ENCODE measurements at regions not wholly inside any gene's neighbourhood (a gene's known extent, or its start where the extent isn't known, plus 50 kb on each side); places are given as distances from the start of the nearest gene placed in this dataset.

DNA sequence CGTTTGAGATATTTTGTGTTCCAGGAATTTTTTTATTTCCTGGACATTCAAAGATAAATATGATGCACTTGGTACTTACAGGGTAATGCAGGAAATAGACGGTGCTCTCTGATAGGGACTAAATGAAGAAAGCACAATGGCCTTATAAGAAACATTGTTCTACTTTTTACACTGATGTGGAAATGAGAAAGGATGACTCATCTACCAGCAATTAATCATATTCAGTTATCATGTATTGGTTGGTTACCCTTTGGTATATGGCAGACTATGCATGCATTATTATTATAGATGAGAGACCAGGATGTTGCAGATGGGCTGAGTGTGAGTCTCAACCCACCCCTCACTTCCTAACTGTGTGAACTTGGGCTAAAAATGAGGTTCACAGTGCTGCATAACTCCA is 222.2 kb downstream of the FLRT2 start:
- 33% methylated on average over 2 of the region's 2 CpGs for WGBS
- no peak for DNase-seq

DNA sequence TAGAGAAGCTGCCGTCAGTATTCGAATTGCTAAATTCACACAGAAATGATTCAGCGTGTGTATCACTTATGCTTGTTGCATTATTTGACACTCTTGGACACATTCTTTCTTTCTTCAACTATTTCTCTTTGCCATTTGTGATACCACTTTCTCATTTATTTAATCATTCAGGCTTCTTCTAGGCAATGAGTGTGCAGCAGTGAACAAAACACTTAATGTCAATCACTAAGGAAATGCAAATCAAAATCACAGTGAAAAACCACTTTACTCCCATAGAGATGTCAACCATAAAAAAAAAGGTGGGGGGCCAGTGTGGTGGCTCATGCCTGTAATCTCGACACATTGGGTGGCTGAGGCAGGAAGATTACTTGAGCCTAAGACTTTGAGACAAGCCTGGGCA is 214.6 kb downstream of the FLRT2 start:
- 89% methylated on average over 4 of the region's 4 CpGs for WGBS
- Histone ChIP-seq H3K27ac (ENCODE audit: low read length) (no peak overlapping the region), H3K9me3 (ENCODE audit: control insufficient read depth, low read length) (no peaks in the 10 kb centered on the region), H3K4me1 (ENCODE audit: control insufficient read depth, insufficient read depth, low read length) (no peaks in the 10 kb centered on the region), H3K27me3 (ENCODE audit: control insufficient read depth, insufficient read depth) (no peaks in the 10 kb centered on the region), H3K4me3 (ENCODE audit: low read length) (no peak overlapping the region)
- no peak for ATAC-seq
- intact Hi-C loops (cut with DNase I) = no loop called here
- DNase-seq = no peak

More for the DNA sequence above, 222.2 kb downstream of the FLRT2 start:
- intact Hi-C loops (cut with DNase I) = no loop called here
- ATAC-seq = no peak
- no peak overlapping the region for H3K4me3 ChIP-seq (ENCODE audit: low read length)
- no peaks in the 10 kb centered on the region for H3K27me3 ChIP-seq (ENCODE audit: control insufficient read depth, insufficient read depth)
- no peak overlapping the region for H3K27ac ChIP-seq (ENCODE audit: low read length)
- no peaks in the 10 kb centered on the region for H3K4me1 ChIP-seq (ENCODE audit: control insufficient read depth, insufficient read depth, low read length)
- H3K9me3 ChIP-seq (ENCODE audit: control insufficient read depth, low read length) = no peaks in the 10 kb centered on the region

DNA sequence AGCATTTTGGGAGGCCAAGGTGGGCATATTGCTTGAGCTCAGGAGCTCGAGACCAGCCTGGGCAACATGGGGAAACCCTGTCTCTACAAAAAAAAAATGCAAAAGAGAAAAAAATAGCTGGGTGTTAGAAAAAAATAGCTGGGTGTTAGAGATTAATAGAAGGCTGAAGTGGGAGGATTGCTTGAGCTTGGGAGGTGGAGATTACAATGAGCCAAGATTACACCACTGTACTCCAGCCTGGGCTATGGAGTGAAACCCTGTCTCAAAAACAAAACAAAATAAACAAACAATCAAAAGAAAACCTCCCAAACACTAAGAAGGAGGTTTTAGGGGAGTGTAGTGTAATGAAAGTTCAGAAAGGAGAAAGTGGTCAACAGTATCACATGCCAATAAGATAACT is 202.1 kb downstream of the FLRT2 start:
- ATAC-seq (no peak), DNase-seq (no peak)
- intact Hi-C loops (cut with DNase I) = no loop called here
- Histone ChIP-seq H3K4me3 (ENCODE audit: low read length) (no peak overlapping the region), H3K27me3 (ENCODE audit: control insufficient read depth, insufficient read depth) (no peaks in the 10 kb centered on the region), H3K4me1 (ENCODE audit: control insufficient read depth, insufficient read depth, low read length) (no peaks in the 10 kb centered on the region), H3K9me3 (ENCODE audit: control insufficient read depth, low read length) (no peaks in the 10 kb centered on the region), H3K27ac (ENCODE audit: low read length) (no peak overlapping the region)
- 78% methylated on average over 1 of the region's 1 CpG for WGBS

DNA sequence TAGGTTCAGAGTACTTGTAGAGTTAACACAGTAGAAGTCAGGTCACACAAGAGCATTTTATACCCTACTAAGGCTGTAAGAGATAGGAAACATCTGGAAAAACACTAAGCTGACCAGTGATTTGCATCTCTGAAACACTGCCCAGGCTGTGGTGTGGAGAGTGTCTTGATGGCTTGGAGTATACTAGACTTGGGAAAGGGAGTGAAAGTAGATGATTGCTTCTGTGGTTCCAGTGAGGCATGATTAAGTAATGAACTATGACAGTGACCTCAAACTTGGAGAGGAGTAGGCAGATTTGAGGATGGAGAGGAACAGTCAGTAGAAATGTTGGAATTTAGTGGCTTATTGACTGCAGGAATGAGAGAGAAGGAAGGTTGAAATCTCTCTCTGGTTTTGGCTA is 201.2 kb downstream of the FLRT2 start:
- H3K27ac ChIP-seq (ENCODE audit: low read length) = no peak overlapping the region
- H3K4me1 ChIP-seq (ENCODE audit: control insufficient read depth, insufficient read depth, low read length) = no peaks in the 10 kb centered on the region
- no peaks in the 10 kb centered on the region for H3K27me3 ChIP-seq (ENCODE audit: control insufficient read depth, insufficient read depth)
- peak in 1 of 3 donors; percentile 39 for DNase-seq
- ATAC-seq = peak; percentile 53 to 73
- no peaks in the 10 kb centered on the region for H3K9me3 ChIP-seq (ENCODE audit: control insufficient read depth, low read length)
- no peak overlapping the region for H3K4me3 ChIP-seq (ENCODE audit: low read length)
- intact Hi-C loops (cut with DNase I) = no loop called here

DNA sequence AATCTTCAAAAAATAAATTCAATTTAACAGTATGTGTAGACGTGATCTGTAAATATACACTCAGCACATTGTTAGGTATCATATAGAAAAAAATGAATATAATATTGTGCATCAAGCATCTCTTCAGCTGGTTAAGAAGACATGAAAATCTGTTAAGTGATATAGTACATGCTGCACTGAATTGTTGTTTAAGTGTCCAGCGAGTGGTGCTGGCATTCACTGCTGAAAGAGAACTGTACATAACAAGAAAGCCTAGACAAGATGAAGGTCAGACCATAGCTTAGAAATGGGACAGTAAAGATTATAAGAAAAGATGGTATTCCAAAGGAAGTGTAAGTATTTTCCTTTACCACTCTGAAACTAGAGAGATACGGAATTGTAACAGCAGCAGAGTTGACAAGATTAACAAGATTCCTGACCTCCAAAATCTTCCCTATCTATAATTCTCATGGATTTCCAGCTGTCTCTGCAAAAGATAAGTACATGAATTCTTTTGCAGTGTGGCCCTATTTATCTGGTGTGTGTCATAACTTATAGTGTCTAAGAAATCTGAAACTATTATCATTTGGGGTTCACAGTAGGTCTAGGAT is 198.6 kb downstream of the FLRT2 start:
- DNase-seq (no peak), ATAC-seq (no peak)
- Histone ChIP-seq H3K27ac (ENCODE audit: low read length) (no peak overlapping the region), H3K27me3 (ENCODE audit: control insufficient read depth, insufficient read depth) (no peaks in the 10 kb centered on the region), H3K4me1 (ENCODE audit: control insufficient read depth, insufficient read depth, low read length) (no peaks in the 10 kb centered on the region), H3K9me3 (ENCODE audit: control insufficient read depth, low read length) (no peaks in the 10 kb centered on the region), H3K4me3 (ENCODE audit: low read length) (no peak overlapping the region)
- 42% methylated on average over 3 of the region's 3 CpGs for WGBS
- intact Hi-C loops (cut with DNase I) = no loop called here

DNA sequence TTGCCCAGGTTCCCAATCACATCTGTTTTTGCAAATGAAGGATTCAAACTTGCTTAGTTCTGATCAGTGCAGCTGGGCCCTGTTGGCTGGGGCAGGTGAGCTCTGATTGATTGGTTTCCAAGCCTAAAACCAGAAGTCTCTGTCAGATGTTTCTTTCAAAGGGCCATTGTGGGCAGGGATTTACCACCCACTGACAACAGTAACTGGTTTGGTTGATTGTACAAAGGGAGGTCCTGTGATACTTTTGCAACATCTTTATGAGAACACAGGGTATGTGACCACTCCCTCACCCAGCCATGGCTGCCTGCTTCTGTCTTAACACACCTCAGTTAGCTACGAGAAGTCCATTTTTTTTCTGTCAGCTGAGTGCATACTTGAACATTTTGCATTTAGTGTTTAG is 184.1 kb downstream of the FLRT2 start:
- DNase-seq = no peak
- intact Hi-C loops (cut with DNase I) = no loop called here
- H3K4me1 ChIP-seq (ENCODE audit: control insufficient read depth, insufficient read depth, low read length) = no peaks in the 10 kb centered on the region
- no peaks in the 10 kb centered on the region for H3K27me3 ChIP-seq (ENCODE audit: control insufficient read depth, insufficient read depth)
- H3K4me3 ChIP-seq (ENCODE audit: low read length) = no peak overlapping the region
- H3K27ac ChIP-seq (ENCODE audit: low read length) = no peak overlapping the region
- H3K9me3 ChIP-seq (ENCODE audit: control insufficient read depth, low read length) = no peaks in the 10 kb centered on the region
- 79% methylated on average over 1 of the region's 1 CpG for WGBS
- no peak for ATAC-seq

DNA sequence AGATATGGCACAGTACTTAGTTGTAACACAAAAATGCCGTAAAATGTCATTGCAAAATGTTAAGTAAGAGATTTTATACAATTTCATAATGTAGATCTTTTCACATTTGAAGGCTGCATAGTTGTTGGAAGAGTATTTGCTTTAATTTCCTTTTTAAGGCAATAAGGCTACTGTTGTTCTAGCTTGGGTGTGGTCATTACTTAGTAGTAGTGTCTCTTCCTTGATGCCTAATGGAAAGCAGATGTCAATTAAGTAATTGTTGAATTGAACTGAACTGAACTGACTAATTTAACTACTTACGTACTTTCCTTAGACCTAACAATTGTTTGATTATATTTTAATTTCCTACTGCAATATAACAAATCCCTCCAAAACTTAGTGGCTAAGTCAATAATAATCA is 181.7 kb downstream of the FLRT2 start:
- H3K4me1 ChIP-seq (ENCODE audit: control insufficient read depth, insufficient read depth, low read length) = no peaks in the 10 kb centered on the region
- DNase-seq = no peak
- H3K27ac ChIP-seq (ENCODE audit: low read length) = no peak overlapping the region
- 85% methylated on average over 2 of the region's 2 CpGs for WGBS
- intact Hi-C loops (cut with DNase I) = no loop called here
- no peaks in the 10 kb centered on the region for H3K27me3 ChIP-seq (ENCODE audit: control insufficient read depth, insufficient read depth)
- H3K9me3 ChIP-seq (ENCODE audit: control insufficient read depth, low read length) = no peaks in the 10 kb centered on the region
- no peak for ATAC-seq
- no peak overlapping the region for H3K4me3 ChIP-seq (ENCODE audit: low read length)
